ENCODE measurements at regions not wholly inside any gene's neighbourhood (a gene's known extent, or its start where the extent isn't known, plus 50 kb on each side); places are given as distances from the start of the nearest gene placed in this dataset.

DNA sequence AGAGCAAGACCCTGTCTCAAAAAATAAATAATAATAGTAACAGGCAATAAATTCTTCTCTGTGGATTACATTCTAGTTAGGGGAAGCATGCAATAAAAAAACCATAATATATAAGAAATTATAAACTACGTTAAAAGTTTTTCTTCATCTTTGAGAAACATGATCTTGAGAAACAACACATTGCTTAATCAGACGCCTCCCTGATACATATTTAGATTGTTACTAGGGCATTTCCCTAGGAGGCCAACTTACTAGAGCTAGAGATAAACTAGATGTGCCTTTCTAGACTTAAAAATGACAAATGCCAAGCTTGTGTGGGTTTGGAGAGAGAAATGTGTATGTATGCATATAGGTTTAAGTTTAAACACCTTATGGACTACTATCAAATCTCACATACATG lies 76.3 kb upstream of the GALNT5 start:
- TF ChIP-seq, protein P1, sequence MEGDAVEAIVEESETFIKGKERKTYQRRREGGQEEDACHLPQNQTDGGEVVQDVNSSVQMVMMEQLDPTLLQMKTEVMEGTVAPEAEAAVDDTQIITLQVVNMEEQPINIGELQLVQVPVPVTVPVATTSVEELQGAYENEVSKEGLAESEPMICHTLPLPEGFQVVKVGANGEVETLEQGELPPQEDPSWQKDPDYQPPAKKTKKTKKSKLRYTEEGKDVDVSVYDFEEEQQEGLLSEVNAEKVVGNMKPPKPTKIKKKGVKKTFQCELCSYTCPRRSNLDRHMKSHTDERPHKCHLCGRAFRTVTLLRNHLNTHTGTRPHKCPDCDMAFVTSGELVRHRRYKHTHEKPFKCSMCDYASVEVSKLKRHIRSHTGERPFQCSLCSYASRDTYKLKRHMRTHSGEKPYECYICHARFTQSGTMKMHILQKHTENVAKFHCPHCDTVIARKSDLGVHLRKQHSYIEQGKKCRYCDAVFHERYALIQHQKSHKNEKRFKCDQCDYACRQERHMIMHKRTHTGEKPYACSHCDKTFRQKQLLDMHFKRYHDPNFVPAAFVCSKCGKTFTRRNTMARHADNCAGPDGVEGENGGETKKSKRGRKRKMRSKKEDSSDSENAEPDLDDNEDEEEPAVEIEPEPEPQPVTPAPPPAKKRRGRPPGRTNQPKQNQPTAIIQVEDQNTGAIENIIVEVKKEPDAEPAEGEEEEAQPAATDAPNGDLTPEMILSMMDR (IDR thresholded peaks at IDR 0.05; ENCODE audit: low read depth, low read length), result no peak

DNA sequence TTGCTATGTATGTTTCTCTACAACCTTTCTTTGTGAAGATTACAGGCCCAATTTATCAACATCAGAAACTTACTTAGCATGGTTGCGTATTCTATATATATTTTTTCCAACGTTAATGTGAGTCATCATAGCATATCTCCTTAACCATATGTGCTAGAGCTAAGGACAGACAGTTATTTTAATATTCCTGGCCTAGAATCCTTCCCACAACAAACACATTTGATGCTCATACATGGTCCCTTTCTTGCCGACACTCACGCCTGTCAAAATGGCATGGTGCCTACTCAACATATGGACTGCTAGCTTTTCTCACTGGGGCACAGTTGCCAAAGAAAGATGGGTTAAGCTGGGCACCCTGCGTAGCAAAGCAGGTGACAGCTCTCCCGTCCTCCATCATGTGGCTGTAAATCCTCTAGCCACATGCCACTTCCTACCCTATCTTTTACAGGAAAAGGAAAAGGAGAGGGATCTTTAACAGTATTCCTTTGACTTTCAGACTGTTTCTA lies 75.2 kb upstream of the GALNT5 start:
- no peak for DNase-seq (ENCODE audit: extremely low read depth, low read depth)
- TF ChIP-seq, protein P1 (IDR thresholded peaks at IDR 0.05; ENCODE audit: low read depth, low read length), result no peak

More for the DNA sequence above, 76.3 kb upstream of the GALNT5 start:
- DNase-seq (ENCODE audit: extremely low read depth, low read depth), result no peak

DNA sequence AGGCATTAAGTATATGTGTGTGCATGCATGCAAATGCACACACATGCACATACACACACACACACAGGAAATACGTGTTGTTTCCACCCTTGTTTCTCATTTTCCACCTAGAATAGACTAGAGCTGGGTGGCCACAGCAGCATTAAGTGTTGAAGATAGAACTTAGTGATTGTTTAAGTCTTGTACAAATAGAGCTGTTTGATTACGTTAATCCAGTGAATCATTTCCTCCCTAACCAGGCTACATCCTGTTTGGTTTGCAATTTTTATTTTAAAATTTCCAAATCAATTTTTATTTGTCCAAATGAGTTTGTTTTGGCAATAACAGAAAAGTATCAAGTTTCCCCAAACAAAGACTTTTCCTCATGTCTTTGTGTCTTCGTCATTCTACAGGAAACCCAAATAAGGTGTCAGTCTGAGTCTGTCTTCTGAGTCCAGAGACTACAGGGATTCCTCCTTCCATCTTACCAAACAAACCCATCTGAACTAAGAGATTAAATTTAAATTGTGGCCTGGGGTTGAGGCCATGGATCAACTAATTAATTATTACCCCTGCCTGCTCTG lies 74.6 kb upstream of the GALNT5 start:
- TF ChIP-seq, protein P1 (IDR thresholded peaks at IDR 0.05; ENCODE audit: low read depth, low read length), result no peak
- peak; percentile 77 for DNase-seq (ENCODE audit: extremely low read depth, low read depth)

DNA sequence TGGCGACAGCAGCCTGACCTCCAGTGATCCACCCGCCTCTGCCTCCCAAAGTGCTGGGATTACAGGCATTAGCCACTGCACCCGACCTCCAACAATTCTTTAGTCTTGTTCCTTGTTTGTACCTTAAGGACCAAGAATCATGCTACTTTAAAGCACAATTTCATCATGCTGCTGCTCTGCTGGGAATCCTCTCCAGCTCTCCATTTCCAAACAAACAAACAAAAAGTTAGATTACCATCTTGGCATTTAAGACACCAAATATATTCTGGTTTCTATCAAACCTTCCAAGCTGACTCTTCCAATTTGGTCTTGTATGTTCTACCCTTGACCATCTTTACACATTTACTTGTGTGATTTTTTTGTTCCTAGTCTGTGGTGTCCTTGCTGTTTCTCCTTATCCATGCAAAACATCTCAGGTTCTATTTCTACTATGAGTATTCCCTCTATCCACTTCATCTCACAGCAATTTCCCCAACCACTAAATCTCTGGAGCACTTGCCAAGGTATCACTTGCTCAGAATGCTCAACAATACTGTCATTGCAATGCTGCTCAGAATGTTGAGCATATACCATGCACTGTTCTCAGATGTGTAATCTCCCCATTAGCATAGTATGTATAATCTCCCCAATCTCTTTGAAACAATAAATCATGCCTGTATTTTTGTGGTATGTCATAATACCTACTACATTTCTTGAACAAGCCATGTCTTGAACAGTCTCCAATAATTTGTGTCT lies 73.2 kb upstream of the GALNT5 start:
- TF ChIP-seq, protein P1 (IDR thresholded peaks at IDR 0.05; ENCODE audit: low read depth, low read length), result no peak
- no peak for DNase-seq (ENCODE audit: extremely low read depth, low read depth)

DNA sequence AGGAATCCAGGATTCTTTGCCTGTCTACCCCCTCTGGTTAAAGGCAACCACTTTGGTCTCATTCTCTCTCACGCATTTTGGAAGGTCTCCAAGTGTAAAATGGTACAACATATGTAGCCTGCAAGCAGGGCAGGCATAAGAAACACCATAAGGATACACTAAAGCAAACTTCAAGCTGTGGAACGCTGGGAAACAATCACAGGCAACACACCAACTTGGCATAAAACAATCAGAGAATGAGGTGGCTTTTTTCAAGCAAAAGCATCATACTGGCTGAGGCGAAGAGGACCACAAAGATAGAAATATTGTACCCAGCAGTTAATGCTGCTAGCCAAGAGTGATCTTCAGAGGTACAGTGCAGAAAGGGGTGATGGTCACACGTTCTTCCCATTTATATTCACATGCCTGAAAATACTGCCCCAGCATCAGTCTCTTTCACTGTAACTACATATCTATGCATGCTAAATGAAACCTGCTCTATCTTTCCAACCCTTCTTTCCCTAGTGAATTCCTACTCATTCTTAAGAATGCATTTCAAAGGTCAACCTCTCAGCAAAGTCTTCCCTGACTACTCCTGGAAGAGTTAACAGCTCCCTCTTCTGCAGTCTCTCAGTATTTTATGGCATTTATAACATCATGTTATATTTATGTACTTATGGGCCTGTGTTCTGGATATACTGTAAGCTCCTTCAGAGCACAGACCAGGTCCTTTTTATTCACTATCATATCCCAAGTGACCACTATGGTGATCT lies 71.9 kb upstream of the GALNT5 start:
- TF ChIP-seq, protein P1 (IDR thresholded peaks at IDR 0.05; ENCODE audit: low read depth, low read length), result peak; percentile 41
- no peak for DNase-seq (ENCODE audit: extremely low read depth, low read depth)

DNA sequence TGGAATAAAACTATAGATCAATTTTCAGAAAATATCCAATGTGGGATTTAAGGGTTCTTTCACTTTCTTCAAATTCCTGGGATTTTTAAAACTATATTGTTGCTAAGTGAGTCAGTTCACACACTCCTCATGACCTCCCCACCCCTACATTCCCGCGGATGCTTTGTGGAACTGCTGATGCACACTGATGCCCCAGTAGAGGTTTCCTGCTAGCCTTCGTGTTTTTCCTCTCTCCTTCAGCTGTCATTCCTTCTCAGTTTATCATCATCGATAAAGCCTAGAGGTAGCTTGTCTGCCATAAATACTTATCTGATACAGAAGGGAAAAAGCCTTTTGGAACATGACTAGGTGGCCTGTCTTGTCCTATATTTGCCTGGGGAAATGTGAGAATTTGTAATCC lies 67.4 kb upstream of the GALNT5 start:
- no peak for DNase-seq (ENCODE audit: extremely low read depth, low read depth)
- TF ChIP-seq, protein P1 (IDR thresholded peaks at IDR 0.05; ENCODE audit: low read depth, low read length), result no peak

DNA sequence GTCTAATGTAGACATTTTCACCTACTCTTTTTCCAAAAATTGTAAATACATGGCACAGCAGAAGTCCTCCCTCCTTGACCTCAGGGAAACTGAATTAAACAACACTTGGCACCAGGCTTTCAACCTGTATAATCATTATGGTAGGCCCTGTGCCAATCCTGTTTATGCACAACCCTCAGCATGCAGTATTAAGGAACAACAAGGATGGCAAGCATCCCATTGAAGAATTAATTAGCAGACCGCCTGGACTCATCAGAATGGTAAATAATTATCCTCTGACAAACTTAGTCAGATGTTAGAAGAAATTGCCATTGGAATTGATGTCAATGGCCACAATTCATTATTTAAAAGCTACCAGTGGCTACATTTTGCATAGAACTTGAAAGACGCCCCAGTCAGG lies 66.3 kb upstream of the GALNT5 start:
- TF ChIP-seq, protein P1 (IDR thresholded peaks at IDR 0.05; ENCODE audit: low read depth, low read length), result no peak
- no peak for DNase-seq (ENCODE audit: extremely low read depth, low read depth)

All from AG09319 (cell line).